ENCODE measurements at regions not wholly inside any gene's neighbourhood (a gene's known extent, or its start where the extent isn't known, plus 50 kb on each side); places are given as distances from the start of the nearest gene placed in this dataset.

- no peaks in the 10 kb centered on the region for H4K20me1 ChIP-seq (ENCODE audit: control insufficient read depth, extremely low read depth, insufficient read depth, low read length)
- no peaks in the 10 kb centered on the region for H3K9me1 ChIP-seq (ENCODE audit: control insufficient read depth, extremely low read depth, insufficient read depth, low read length)
- H3K36me3 ChIP-seq (ENCODE audit: control insufficient read depth in 2 of 2, extremely low read depth in 1 of 2, insufficient read depth in 2 of 2, low read length in 2 of 2) = no peaks in the 10 kb centered on the region
- H3K9me3 ChIP-seq (ENCODE audit: control insufficient read depth, low read depth, low read length) = no peaks in the 10 kb centered on the region
- no peaks in the 10 kb centered on the region for H3K79me2 ChIP-seq (ENCODE audit: control insufficient read depth, insufficient read depth, low read length)
- no peak for FAIRE-seq
- TF ChIP-seq EZH2 (IDR thresholded peaks at IDR 0.05; ENCODE audit: low read length) (no peak), CTCF (optimal IDR thresholded peaks at IDR 0.05 in 1 of 3, IDR thresholded peaks at IDR 0.05 in 1 of 3, conservative IDR thresholded peaks at IDR 0.05 in 1 of 3; ENCODE audit: extremely low read depth in 1 of 3, insufficient read depth in 2 of 3, low read length in 3 of 3) (no peak)
- dilution Hi-C loops (cut with MboI; ENCODE audit: extremely low pct_ligation_motif_present, low sequenced_read_pairs) = no loop called here
- H3K4me3 ChIP-seq (ENCODE audit: control insufficient read depth in 2 of 3, extremely low read depth in 1 of 3, insufficient read depth in 2 of 3, low read depth in 1 of 3, low read length in 3 of 3) = no peak overlapping the region
- H3K27me3 ChIP-seq (ENCODE audit: control insufficient read depth, extremely low read depth, insufficient read depth, low read length) = no peaks in the 10 kb centered on the region
- H2AFZ ChIP-seq (ENCODE audit: control insufficient read depth, low read length) = no peak overlapping the region
- DNase-seq (ENCODE audit: low read depth, low spot score) = no peak
- H3K4me1 ChIP-seq (ENCODE audit: control insufficient read depth, extremely low read depth, insufficient read depth, low read length) = peaks cover 22% of the 10 kb centered on the region
- H3K4me2 ChIP-seq (ENCODE audit: control insufficient read depth, extremely low read depth, insufficient read depth, low read depth, low read length) = no peak overlapping the region
- no peak overlapping the region for H3K27ac ChIP-seq (ENCODE audit: control insufficient read depth, insufficient read depth, low read length)
- H3K9ac ChIP-seq (ENCODE audit: control insufficient read depth, extremely low read depth, insufficient read depth, low read length) = no peak overlapping the region
Observed at GRCh38 chr10:3882855-3883254, 97.8 kb upstream of the KLF6 start.

- dilution Hi-C loops (cut with MboI; ENCODE audit: extremely low pct_ligation_motif_present, low sequenced_read_pairs) = no loop called here
- Histone ChIP-seq H3K79me2 (ENCODE audit: control insufficient read depth, insufficient read depth, low read length) (no peaks in the 10 kb centered on the region), H3K9me1 (ENCODE audit: control insufficient read depth, extremely low read depth, insufficient read depth, low read length) (no peaks in the 10 kb centered on the region), H3K4me3 (ENCODE audit: control insufficient read depth in 2 of 3, extremely low read depth in 1 of 3, insufficient read depth in 2 of 3, low read depth in 1 of 3, low read length in 3 of 3) (no peak overlapping the region), H3K27me3 (ENCODE audit: control insufficient read depth, extremely low read depth, insufficient read depth, low read length) (no peaks in the 10 kb centered on the region), H2AFZ (ENCODE audit: control insufficient read depth, low read length) (no peak overlapping the region), H3K36me3 (ENCODE audit: control insufficient read depth in 2 of 2, extremely low read depth in 1 of 2, insufficient read depth in 2 of 2, low read length in 2 of 2) (no peaks in the 10 kb centered on the region), H3K27ac (ENCODE audit: control insufficient read depth, insufficient read depth, low read length) (no peak overlapping the region), H3K9ac (ENCODE audit: control insufficient read depth, extremely low read depth, insufficient read depth, low read length) (no peak overlapping the region), H4K20me1 (ENCODE audit: control insufficient read depth, extremely low read depth, insufficient read depth, low read length) (no peaks in the 10 kb centered on the region), H3K4me1 (ENCODE audit: control insufficient read depth, extremely low read depth, insufficient read depth, low read length) (peaks cover 9% of the 10 kb centered on the region), H3K4me2 (ENCODE audit: control insufficient read depth, extremely low read depth, insufficient read depth, low read depth, low read length) (no peak overlapping the region), H3K9me3 (ENCODE audit: control insufficient read depth, low read depth, low read length) (no peaks in the 10 kb centered on the region)
- FAIRE-seq (no peak), DNase-seq (ENCODE audit: low read depth, low spot score) (no peak)
- no peak for TF ChIP-seq EZH2 (IDR thresholded peaks at IDR 0.05; ENCODE audit: low read length)
- TF ChIP-seq CTCF (optimal IDR thresholded peaks at IDR 0.05 in 1 of 3, IDR thresholded peaks at IDR 0.05 in 1 of 3, conservative IDR thresholded peaks at IDR 0.05 in 1 of 3; ENCODE audit: extremely low read depth in 1 of 3, insufficient read depth in 2 of 3, low read length in 3 of 3) = no peak
Observed at GRCh38 chr10:3881622-3882021, 96.6 kb upstream of the KLF6 start.

All from keratinocyte (primary cell).